ENCODE measurements at regions not wholly inside any gene's neighbourhood (a gene's known extent, or its start where the extent isn't known, plus 50 kb on each side); places are given as distances from the start of the nearest gene placed in this dataset.
"Not testable (repeated sequence)": the region's sequence is repeated elsewhere in the genome, so short reads cannot be mapped to it uniquely, and the experiment has no call there.

DNA sequence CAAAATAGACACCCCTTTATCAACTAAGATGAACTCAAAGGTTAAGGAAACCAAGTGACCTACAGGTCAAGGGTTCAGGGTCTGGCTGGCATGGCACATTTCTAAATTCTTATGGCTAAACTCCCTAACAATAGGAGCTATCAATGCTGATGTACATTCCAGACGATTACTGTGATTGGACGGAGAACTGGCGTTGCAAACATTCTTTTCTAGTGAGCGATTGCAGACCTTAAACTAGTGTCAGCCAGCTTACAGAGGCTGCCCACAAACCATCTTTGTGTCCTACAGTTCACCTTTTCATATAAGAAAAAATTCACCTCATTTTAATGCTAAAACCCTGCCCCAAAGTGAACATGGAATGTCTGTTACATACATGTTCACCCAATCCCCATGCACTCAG lies 382.9 kb downstream of the MAT2B start:
- no peak for DNase-seq

DNA sequence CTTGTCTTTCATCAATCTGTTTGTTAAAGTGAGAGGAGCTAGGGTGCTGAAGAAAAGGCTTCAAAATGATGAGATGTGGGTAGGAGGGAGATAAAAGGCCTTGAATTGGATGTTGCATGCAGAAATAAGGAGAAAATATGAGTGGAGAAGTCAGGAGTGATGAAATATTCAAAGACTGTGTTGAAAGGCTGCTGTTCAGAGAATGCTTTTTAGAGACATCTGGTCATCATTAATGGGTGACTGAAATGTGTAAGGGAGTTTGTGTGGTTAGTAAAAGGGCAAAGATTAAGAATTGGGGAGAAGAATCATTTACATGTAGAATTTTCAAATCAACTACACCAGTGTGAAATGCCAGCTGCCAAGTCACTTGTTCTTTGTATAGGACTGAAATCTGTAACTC lies 383.9 kb downstream of the MAT2B start:
- DNase-seq: no peak

DNA sequence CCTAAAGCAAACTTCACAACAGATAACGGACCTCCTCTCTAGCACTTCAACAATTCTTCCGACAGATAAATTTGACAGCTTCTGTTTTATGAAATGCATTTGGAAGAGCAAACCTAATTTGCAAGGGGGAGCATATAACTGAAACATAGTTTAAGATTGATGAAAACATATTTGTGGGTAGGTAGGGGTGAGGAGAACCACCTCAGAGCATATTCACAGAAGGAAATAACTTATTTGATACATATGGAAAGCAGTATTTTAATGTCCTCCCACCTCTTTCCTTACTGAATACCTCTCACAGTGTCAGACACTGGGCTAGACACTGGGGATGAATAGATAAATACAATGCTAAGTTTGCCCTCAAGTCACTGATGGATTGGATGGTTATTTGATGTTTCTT lies 384.8 kb downstream of the MAT2B start:
- DNase-seq: no peak

DNA sequence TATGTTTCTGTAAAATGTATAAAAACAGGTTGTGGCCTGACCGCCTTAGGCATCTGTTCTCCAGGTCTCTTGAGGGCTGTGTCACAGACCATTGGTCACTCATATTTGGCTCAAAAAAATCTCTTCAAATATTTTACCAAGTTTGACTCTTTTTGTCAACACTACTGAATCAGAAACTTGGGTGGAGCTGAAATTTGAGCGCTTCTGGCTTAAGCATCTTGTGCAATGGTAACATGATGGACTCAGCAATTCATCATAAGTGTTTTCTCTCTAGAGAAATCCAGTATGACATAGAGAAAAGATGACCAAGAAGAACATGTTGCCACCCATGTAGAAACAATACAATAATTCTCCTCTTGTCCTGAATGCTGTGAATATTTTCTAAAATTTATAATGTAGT lies 387.9 kb downstream of the MAT2B start:
- no peak for DNase-seq

DNA sequence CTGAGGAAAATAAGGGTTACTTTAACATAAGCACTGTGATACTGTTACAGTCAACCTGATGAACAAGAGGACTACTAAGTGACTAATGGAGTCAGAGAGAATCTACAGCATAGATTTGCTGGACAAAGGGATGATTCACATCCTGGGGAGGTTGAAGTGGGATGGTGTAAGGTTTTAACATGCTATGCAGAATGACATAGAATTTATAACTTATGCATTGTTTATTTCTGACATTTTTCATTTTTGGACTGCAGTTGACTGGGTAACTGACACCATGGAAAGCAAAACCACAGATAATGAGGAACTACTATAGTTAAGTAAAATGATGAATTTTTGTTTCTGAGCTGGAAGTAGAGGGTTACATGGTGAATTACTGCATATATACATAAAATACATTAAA lies 389.2 kb downstream of the MAT2B start:
- DNase-seq: no peak

DNA sequence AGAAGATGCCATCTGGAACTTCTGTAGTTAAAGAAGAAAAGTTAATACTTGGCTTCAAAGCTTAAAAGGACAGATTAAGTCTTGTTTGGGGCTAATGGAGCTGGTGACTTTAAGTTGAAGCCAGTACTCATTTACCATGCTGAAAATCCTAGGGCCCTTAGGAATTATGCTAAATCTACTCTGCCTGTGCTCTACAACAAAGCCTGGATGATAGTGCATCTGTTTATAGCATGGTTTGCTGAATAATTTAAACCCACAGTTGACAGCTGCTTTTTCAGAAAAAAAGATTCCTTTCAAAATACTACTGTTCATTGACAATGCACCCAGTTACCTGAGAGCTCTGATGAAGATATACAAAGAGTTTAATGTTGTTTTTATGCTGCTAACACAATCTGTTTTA lies 393.5 kb downstream of the MAT2B start:
- no peak for DNase-seq

DNA sequence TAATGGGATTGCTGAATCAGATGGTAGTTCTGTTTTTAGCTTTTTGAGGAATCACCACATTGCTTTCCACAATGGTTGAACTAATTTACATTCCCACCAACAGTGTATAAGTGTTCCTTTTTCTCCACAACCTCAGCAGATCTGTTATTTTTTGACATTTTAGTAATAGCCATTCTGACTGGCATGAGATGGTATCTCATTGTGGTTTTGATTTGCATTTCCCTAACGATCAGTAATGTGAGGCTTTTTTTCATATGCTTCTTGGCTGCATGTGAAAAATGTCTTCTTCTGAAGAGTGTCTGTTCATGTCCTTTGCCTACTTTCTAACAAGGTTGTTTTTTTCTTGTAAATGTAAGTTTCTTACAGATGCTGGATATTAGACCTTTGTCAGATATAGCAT lies 402.4 kb downstream of the MAT2B start:
- DNase-seq: not testable (repeated sequence)

DNA sequence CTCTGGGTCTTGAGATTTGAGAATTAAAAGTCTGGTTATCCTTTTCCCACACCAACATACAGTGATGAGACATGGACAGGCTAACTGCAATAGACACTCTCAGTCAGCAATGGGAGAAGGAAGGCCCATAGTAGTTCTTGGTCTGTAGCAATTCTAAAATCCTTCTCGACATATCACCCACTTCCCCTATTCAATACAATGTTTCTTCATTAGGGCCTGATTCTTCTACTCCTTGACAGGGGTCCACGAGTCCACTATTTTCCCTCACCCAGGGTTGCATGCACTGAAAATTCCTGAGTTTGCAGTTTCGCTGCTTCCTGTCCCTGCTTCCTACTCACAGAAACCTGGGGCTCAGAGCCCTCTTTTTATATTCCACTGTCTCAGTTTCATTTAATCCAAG lies 402.8 kb downstream of the MAT2B start:
- no peak for DNase-seq

DNA sequence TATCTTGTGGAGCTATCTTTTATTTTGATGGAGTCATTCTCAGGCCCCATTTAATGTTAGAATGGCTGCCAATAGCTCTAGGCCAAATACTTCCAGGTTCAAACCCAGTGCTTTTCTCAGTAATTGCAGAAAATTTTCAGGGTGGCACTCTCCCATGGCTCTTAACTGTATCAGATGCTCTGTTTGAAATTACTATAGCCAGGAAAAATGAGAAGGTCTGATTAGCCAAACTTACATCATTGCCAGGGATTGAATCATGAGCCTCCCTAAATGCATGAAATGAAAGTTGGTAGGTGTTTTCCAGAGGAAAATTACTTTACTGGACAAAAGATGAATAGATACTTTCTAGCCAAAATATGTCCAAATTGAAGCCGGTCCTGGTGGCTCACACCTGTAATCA lies 404.8 kb downstream of the MAT2B start:
- no peak for DNase-seq

DNA sequence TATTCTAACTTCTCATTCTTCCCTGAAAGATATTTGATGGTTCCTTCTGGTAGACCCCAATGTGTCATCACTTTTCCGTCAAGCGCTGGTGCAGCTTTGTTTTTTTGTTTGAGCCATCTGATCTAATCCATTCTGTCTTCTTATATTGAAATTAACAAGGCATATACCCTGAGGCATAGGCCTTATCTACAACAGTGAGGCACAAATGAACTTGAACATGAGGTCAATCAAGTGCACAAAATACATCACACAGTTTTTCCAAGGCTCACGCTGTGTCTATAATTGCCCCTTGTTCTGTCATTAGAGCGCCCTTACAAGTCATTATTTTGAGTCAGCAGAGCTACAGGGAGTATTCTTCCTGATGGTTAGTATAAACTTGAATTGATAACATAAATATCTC lies 406.6 kb downstream of the MAT2B start:
- no peak for DNase-seq

DNA sequence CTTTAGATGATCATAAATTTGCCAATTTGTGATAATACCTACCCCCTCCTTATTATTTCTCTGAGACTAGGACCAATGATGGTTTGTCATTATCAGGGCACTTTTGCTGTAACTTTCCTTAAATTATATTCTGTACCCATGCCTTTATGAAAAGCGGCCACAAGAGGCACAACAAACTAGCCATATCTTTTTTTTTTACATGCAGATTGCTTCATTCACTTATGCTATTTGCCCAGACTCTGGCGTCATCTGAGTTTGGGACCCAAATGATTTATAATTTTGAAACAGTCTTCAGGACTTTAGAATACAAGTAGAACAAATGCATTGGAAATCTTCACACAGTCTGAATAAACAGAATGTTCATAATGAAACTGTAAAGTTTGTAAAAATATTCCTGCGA lies 408.1 kb downstream of the MAT2B start:
- DNase-seq: no peak

DNA sequence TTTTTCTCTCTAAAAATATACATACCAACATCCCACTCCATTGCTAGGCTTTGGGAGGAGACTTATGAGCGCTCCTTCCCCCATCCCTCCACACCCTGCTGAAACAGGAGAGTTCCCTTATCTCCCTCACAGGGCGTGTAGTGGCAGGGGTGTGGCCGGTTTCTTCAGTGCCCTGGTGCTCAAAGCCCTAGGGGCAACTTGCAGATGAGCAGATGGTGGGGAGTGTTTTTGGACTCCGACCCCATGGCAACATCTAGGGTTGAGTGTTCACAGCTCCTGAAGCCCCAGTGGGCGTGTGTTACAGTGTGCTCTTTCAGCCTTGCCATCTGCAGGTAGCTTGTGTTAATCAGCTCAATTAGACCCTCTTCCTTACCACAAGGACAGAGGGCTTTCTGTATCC lies 409.5 kb downstream of the MAT2B start:
- no peak for DNase-seq

DNA sequence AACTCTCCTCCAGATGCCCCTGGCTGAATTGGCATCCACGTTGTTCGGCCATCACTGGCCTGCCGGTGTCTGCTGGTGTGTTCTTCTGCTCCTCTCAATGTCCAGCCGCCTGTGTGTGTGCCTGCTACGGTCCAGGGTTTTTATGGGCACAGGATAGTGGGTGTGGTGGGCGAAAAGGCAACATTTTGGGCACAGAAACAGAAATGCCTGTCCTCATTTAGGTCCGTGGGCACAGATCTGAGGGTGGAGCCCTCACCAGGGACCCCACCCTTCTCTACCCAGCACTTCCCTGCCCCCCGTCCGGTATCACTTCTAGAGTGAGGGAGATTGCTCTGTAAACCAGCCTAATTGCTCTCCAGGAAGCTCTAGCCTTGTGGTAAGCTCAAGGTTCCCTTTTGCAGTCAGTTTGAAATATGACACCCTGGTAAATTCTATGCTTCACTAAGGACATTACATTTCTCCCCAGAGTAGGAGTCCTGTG lies 410.1 kb downstream of the MAT2B start:
- no peak for DNase-seq

DNA sequence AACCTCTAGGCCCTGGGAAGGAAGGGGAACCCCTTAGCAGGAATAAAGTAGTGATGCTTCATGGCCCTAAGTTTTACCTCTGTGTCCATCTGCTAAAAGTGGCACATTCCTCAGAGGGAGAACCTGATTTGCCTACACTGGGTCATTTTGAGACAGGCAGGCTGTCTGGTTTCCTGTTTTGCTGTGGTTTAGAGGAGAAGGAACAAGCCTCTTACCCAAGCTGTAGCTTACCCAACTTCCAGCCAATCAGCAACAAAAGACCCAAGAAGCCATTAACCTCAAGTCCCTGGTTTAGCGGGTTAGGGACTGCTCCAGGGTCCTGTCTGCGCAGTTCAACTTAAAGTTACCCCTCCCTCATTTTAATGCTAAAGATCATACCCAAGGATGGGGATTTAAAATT lies 411.0 kb downstream of the MAT2B start:
- DNase-seq: no peak

DNA sequence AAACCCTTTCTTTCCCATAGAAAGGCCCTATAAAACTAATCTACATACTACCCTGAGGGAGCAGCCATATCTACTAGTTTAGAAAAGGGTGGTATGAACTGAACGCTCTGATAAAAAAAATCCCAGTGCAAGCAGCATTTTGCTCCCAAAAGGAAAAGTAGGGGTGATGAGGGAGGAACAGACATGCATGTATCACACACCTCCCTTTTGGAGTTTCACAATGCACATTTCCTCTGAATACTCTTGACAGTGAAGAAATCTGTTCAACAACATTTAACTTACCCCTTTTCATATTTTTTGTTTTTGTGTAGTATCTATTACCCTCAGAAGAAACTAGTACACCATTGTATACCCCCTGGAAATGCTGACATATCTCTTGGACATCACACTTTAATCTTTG lies 411.4 kb downstream of the MAT2B start:
- no peak for DNase-seq

DNA sequence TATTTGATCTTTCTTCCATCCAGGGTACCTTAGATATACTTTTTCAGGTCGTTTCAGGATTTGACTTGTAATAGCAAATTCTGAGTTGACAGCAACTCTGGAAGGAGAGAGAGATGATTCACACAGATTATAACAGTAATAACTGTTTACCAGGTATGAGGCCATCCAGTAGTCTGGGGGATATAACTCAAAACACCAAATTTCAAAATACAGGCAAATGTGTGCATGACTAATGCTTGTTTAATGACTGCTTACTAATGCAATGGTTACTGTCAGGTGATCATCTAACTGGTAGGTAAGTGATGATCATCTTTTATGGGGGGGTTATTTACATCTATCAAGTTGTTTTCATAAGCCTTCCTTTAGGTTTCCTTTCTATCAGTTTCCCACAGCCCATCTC lies 412.3 kb downstream of the MAT2B start:
- DNase-seq: no peak

DNA sequence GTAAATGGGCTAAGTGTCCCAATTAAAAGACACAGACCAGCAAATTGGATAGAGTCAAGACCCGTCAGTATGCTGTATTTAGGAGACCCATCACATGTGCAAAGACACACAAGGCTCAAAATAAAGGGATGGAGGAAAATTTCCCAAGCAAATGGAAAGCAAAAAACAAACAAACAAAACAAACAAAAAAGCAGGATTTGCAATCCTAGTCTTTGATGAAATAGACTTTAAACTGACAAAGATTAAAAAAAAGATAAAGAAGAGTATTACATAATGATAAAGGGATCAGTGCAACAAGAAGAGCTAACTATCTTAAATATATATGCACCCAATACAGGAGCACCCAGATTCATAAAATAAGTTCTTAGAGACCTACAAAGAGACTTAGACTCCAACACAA lies 429.6 kb downstream of the MAT2B start:
- not testable (repeated sequence) for DNase-seq

DNA sequence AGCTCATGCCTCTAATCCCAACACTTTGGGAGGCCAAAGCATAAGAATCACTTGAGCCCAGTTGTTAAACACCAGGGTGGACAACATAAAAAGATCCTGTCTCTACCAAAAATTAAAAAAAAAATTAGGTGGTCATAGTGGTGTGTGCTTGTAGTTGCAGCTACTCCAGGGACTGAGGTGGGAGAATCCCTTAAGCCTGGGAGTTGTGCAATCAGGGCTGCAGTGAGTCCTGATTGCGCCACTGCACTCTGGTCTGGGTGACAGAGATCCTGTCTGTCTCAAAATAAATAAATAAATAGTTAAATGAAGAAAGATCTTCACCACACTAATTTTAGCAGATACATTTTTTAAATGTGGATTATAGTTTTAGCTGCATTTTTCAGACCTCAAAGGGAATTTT lies 433.2 kb downstream of the MAT2B start:
- DNase-seq: no peak

DNA sequence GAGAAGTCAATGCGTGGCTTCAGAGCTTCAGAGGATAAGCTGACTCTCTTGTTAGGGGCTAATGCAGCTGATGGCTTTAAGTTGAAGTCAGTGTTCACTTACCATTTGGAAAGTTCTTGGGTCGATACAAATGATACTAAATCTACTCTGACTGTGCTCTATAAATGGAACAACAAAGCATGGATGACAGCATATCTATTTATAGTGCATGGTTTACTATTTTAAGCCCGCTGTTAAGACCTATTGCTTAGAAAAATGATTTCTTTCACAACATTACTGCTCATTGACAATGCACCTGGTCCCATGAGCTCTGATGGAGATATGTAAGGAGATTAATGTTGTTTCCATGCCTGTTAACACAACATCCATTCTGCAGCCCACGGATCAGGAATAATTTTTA lies 435.7 kb downstream of the MAT2B start:
- DNase-seq: no peak

DNA sequence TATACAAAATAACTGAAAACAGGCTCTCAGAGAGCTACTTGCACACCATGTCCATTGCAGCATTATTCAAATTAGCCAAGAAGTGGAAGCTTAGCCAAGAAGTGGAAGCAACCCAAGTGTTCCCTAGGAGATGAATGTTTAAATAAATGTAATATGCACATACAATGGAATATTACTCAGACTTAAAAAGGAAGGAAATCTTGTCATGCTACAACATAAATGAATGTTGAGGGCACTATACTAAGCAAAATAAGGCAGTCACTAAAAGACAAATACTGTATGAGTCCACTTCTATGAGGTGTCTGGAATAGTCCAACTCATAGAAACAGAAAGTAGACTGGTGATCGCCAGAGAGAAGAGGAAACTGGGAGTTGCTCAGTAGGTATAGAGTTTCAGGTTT lies 438.1 kb downstream of the MAT2B start:
- no peak for DNase-seq

DNA sequence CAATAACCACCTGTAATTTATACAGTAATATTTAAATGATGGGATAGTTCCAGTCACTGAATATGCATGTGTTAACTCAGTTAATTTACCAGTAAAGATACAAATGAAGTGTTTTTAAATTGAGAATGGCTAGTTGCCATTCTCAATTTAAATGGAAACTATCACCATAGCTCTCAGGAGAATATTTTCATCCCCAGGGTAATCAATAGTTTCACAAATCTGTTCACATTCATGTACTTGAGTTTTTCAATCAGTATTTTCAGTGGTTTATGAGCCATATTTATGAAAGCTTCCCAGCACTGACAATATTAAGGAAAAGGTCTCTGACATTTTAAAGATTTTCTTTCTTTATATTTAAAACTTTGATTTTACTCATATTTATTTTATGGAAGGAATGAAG lies 439.3 kb downstream of the MAT2B start:
- no peak for DNase-seq

DNA sequence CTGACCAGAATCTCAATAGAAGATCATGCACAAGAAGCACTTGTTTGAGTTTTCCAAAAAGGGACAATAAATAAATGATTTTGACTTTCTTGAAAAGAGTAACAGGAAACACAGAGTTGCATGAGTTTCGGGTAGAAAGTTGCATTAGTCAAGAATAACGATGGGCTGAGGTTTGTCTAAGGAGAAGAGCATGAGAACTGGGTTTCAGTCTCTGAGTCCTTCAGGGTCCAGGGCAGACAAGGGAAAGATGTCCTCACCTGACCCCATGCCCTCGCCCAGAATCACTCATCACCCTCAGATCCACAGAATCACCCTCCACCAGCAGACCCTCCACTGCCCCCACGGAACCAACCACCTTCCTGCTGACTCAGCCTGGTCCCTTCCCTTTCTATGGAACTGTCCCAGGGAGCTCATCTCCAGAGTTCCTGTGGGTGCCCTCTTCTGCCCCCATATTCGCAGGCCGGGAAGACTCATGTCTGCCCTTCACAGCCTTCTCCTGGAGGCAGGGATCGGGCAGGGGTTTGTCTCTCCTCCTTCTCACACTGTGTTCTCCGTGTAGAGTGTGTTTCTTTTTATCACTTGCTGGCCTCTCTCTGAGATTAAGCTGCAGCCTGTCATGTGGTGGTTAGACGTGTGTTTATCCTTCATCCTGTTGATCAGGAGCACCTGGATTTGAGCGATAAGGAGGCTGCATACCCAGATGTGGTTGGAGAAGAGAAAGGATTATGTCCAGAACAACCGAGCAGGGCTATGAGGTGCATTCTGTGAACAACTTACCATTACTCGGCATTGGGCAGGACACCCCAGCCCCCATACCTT lies 442.6 kb downstream of the MAT2B start:
- DNase-seq: no peak

DNA sequence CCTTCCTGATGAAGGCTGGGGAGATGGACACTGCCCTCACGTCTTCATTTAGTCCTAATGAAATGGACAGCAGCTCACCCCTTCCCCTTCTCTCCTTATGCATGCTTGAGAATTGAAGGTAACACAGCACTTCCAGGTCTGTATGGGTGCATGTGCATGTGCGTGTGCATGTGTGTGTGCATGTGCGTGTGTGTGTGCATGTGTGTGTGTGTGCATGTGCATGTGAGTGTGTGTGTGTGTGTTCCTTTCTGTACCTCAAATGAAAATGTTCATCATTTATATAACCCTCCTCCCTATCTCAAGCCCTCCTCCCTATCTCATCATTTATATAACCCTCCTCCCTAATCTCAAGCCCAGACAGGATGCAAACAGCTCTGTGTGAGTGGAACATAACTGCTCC lies 444.8 kb downstream of the MAT2B start:
- no peak for DNase-seq

DNA sequence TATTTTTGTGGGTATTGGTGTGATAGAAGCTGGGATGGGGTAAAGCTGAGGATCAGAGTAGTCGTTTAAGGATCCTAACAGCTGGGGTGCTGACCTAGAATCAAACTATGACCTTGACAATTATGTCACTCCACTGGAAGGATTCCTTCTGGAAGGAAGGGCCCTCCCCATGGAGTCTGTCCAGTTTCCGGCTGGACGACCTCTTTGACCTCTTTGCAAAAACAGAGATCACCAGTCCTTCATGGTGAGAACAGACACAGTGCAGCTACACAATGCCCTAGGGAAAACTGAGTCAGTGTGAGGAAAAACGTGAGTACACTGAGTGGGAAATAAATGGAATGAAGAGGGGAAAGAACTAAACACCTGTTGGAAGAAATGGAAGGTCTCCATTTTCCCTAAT lies 445.6 kb downstream of the MAT2B start:
- no peak for DNase-seq

DNA sequence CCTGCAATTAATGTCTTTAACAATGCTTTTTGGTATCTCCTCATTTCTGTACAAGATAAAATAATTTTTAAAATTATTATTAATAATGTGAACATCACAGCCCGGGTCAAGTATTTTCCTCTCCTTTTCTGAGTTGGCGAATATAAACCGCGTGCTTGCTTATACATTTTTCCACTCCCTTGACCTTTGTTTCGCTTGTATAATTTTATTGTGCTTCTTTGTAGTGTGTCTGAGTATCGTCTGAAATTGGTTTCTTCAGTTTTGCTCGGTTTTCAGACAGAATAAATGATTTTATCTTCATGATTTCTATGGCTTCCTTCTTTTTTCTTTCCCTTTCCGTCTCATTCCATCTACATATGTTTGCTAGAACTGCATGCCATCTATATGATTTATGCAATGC lies 448.5 kb downstream of the MAT2B start:
- DNase-seq: no peak

Measured in T-helper 9 cell (primary cell).